Esophagus squamous epithelium (tissue), 4 donors: ENCODE measurements at regions not wholly inside any gene's neighbourhood (a gene's known extent, or its start where the extent isn't known, plus 50 kb on each side); places are given as distances from the start of the nearest gene placed in this dataset.
"Not testable (repeated sequence)": the region's sequence is repeated elsewhere in the genome, so short reads cannot be mapped to it uniquely, and the experiment has no call there.

Experiments
- CTCF ChIP-seq, 6 experiments: fragments of 450-650 bp in 4 of 6; fragments of 200-600 bp in 2 of 6; sonication (generic) in 2 of 6; IDR thresholded peaks; one replicate each; pipeline ENCODE4 v1.5.1; 2016 to 2019; ENCODE audit warnings: antibody characterized with exemption in 6 of 6, mild to moderate bottlenecking in 4 of 6, moderate library complexity in 4 of 6
- POLR2A ChIP-seq, 4 donors: fragments of 450-650 bp; IDR thresholded peaks; one replicate each; pipeline ENCODE4 v1.6.1; 2017; ENCODE audit warnings: antibody characterized with exemption in 4 of 4, mild to moderate bottlenecking in 4 of 4, moderate library complexity in 3 of 4

- TF ChIP-seq CTCF, POLR2A (IDR thresholded peaks at IDR 0.05): not testable (repeated sequence)
Observed at GRCh38 chr6:67904735-67905134, 730.3 kb upstream of the ADGRB3 start.
